ENCODE measurements at regions not wholly inside any gene's neighbourhood (a gene's known extent, or its start where the extent isn't known, plus 50 kb on each side); places are given as distances from the start of the nearest gene placed in this dataset.

DNA sequence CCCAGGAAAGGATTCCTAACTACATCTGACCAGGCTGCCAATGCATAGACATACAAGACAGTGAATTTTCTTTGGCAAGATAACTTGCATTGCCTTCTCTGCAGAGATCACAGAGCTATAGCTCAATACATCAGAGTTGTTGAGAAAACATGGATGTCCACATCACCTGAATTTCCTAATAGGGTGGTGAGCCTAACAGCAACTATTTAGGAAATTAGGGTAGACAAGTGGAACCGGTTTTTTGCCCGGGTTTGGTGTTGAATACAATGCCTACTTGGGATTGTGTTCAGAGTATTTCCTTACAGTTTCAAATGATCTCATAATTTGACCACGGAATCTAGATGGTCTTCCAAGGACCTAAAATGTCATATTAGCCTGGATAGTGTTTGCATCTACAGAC, 262.7 kb downstream of the KIF4B start:
- Histone ChIP-seq H3K4me2 (ENCODE audit: insufficient read depth, low read length) (no peak overlapping the region), H2AFZ (ENCODE audit: low read depth, low read length) (no peak overlapping the region), H3K27me3 (ENCODE audit: control insufficient read depth in 2 of 2, insufficient read depth in 2 of 2, low read length in 2 of 2) (no peaks in the 10 kb centered on the region), H3K9me3 (replicated peaks; ENCODE audit: control insufficient read depth, insufficient read depth, low read depth, low read length) (no peaks in the 10 kb centered on the region), H3K27ac (ENCODE audit: extremely low read depth, low read depth, low read length) (no peak overlapping the region), H3K9ac (ENCODE audit: insufficient read depth in 1 of 2, low read depth in 2 of 2, low read length in 2 of 2) (no peak overlapping the region), H3K79me2 (ENCODE audit: control insufficient read depth, insufficient read depth, low read length) (no peaks in the 10 kb centered on the region), H3K4me3 (no peak overlapping the region), H3K9me1 (ENCODE audit: control insufficient read depth, insufficient read depth, low read length) (no peaks in the 10 kb centered on the region), H3K36me3 (ENCODE audit: control insufficient read depth, insufficient read depth, low read length) (no peaks in the 10 kb centered on the region), H4K20me1 (replicated peaks; ENCODE audit: control insufficient read depth, insufficient read depth, low read length) (no peaks in the 10 kb centered on the region), H3K4me1 (replicated peaks in 1 of 2; ENCODE audit: control insufficient read depth in 2 of 2, insufficient read depth in 2 of 2, low read length in 2 of 2) (no peaks in the 10 kb centered on the region)
- DNase-seq (ENCODE audit: extremely low read depth in 1 of 4, low spot score in 3 of 4) = no peak
- in situ Hi-C loops (cut with MboI) = loop anchor here (25.0 kb wide), 1 partner anchor 639 kb away; no protein-coding TSS in a partner anchor
- FAIRE-seq = no peak
- ChIA-PET CTCF (ENCODE audit: low intra/inter-chr PET ratio) (no interaction called here), POLR2A (no interaction called here)
- intact Hi-C loops (cut with micrococcal nuclease) = no loop called here
- WGBS (ENCODE audit: insufficient coverage, low coverage, missing lambda C conversion rate) = 3% methylated on average over 3 of the region's 3 CpGs
- BruUV-seq (replicated peaks) = no TSS peak
- TF ChIP-seq, protein P1, sequence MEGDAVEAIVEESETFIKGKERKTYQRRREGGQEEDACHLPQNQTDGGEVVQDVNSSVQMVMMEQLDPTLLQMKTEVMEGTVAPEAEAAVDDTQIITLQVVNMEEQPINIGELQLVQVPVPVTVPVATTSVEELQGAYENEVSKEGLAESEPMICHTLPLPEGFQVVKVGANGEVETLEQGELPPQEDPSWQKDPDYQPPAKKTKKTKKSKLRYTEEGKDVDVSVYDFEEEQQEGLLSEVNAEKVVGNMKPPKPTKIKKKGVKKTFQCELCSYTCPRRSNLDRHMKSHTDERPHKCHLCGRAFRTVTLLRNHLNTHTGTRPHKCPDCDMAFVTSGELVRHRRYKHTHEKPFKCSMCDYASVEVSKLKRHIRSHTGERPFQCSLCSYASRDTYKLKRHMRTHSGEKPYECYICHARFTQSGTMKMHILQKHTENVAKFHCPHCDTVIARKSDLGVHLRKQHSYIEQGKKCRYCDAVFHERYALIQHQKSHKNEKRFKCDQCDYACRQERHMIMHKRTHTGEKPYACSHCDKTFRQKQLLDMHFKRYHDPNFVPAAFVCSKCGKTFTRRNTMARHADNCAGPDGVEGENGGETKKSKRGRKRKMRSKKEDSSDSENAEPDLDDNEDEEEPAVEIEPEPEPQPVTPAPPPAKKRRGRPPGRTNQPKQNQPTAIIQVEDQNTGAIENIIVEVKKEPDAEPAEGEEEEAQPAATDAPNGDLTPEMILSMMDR (IDR thresholded peaks at IDR 0.05 in 2 of 3, conservative IDR thresholded peaks at IDR 0.05 in 1 of 3; ENCODE audit: insufficient read depth in 2 of 3, low read depth in 1 of 3, low read length in 3 of 3) = no peak
- no peak for TF ChIP-seq ZNF12 (CRISPR knock-in tag; IDR thresholded peaks at IDR 0.05)
- no peak for TF ChIP-seq ZNF445 (CRISPR knock-in tag; IDR thresholded peaks at IDR 0.05; ENCODE audit: low read depth)
- no peak for TF ChIP-seq KLF6 (CRISPR knock-in tag; IDR thresholded peaks at IDR 0.05; ENCODE audit: borderline replicate concordance)
- no peak for TF ChIP-seq FUS (optimal IDR thresholded peaks at IDR 0.05; ENCODE audit: low read depth, low read length)
- no peak for TF ChIP-seq NFE2 (IDR thresholded peaks at IDR 0.05; ENCODE audit: low read depth)
- TF ChIP-seq E2F3 (CRISPR knock-in tag; IDR thresholded peaks at IDR 0.05) = no peak
- TF ChIP-seq, protein P2, sequence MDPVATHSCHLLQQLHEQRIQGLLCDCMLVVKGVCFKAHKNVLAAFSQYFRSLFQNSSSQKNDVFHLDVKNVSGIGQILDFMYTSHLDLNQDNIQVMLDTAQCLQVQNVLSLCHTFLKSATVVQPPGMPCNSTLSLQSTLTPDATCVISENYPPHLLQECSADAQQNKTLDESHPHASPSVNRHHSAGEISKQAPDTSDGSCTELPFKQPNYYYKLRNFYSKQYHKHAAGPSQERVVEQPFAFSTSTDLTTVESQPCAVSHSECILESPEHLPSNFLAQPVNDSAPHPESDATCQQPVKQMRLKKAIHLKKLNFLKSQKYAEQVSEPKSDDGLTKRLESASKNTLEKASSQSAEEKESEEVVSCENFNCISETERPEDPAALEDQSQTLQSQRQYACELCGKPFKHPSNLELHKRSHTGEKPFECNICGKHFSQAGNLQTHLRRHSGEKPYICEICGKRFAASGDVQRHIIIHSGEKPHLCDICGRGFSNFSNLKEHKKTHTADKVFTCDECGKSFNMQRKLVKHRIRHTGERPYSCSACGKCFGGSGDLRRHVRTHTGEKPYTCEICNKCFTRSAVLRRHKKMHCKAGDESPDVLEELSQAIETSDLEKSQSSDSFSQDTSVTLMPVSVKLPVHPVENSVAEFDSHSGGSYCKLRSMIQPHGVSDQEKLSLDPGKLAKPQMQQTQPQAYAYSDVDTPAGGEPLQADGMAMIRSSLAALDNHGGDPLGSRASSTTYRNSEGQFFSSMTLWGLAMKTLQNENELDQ (CRISPR knock-in tag; IDR thresholded peaks at IDR 0.05; ENCODE audit: borderline replicate concordance) = no peak
- no peak for TF ChIP-seq ZNF830 (CRISPR knock-in tag; IDR thresholded peaks at IDR 0.05)
- no peak for TF ChIP-seq KDM2B (CRISPR knock-in tag; IDR thresholded peaks at IDR 0.05)
- TF ChIP-seq HOXB6 (CRISPR knock-in tag; IDR thresholded peaks at IDR 0.05; ENCODE audit: borderline replicate concordance) = no peak
- TF ChIP-seq CREM (IDR thresholded peaks at IDR 0.05; ENCODE audit: low read depth) = no peak
- TF ChIP-seq ZNF263 (CRISPR knock-in tag; IDR thresholded peaks at IDR 0.05; ENCODE audit: borderline replicate concordance) = no peak
- TF ChIP-seq ETV6 (IDR thresholded peaks at IDR 0.05; ENCODE audit: borderline replicate concordance in 1 of 2, low read depth in 2 of 2, low read length in 1 of 2) = no peak
- no peak for TF ChIP-seq ETV6 (CRISPR knock-in tag; IDR thresholded peaks at IDR 0.05; ENCODE audit: borderline replicate concordance)
- no peak for TF ChIP-seq SMARCB1 (IDR thresholded peaks at IDR 0.05; ENCODE audit: insufficient read length, low read depth)
- TF ChIP-seq ZC3H11A (IDR thresholded peaks at IDR 0.05; ENCODE audit: low read depth, low read length) = no peak
- TF ChIP-seq RCOR1 (IDR thresholded peaks at IDR 0.05; ENCODE audit: borderline replicate concordance in 1 of 2, low read depth in 2 of 2, low read length in 2 of 2) = no peak
- TF ChIP-seq KLF1 (tag; IDR thresholded peaks at IDR 0.05) = no peak
- ATAC-seq = no peak
